ENCODE measurements at regions not wholly inside any gene's neighbourhood (a gene's known extent, or its start where the extent isn't known, plus 50 kb on each side); places are given as distances from the start of the nearest gene placed in this dataset.

DNA sequence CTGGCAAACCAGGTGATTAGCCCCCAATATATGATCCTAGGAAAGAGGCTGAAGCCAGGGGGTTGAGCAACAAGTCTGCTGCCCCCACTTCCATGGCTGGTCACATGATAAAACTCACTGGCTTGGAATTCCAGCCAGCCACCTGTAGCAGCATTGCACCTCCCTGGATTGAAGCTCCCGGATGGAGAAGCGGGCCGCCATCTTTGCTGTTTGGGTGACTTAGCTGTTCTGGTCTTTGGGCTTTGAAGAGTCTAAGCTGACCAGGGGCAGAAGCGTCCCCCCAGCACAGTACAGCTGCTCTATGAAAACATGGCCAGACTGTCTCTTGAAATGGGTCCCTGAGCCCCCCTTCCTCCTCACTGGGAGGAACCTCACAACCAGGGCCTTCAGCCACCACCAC lies 610.2 kb downstream of the ANXA1 start:
- FAIRE-seq (no peak), DNase-seq (no peak)
- Histone ChIP-seq H3K4me3 (ENCODE audit: low read depth in 1 of 3, low read length in 3 of 3) (no peak overlapping the region), H3K36me3 (ENCODE audit: control insufficient read depth in 3 of 3, insufficient read depth in 2 of 3, low read depth in 1 of 3, low read length in 3 of 3) (no peaks in the 10 kb centered on the region), H3K4me1 (ENCODE audit: control insufficient read depth in 3 of 3, insufficient read depth in 2 of 3, low read depth in 1 of 3, low read length in 2 of 3) (no peaks in the 10 kb centered on the region), H3K27me3 (ENCODE audit: control insufficient read depth in 3 of 3, insufficient read depth in 3 of 3, low read length in 3 of 3) (no peaks in the 10 kb centered on the region), H3K27ac (ENCODE audit: low read depth in 1 of 3, low read length in 2 of 3) (no peak overlapping the region), H3K9me3 (ENCODE audit: control insufficient read depth in 2 of 2, insufficient read depth in 1 of 2, low read depth in 1 of 2, low read length in 1 of 2) (no peaks in the 10 kb centered on the region)
- 84 to 95% (median 86%) methylated on average over 4 of the region's 4 CpGs for WGBS, 3 donors

DNA sequence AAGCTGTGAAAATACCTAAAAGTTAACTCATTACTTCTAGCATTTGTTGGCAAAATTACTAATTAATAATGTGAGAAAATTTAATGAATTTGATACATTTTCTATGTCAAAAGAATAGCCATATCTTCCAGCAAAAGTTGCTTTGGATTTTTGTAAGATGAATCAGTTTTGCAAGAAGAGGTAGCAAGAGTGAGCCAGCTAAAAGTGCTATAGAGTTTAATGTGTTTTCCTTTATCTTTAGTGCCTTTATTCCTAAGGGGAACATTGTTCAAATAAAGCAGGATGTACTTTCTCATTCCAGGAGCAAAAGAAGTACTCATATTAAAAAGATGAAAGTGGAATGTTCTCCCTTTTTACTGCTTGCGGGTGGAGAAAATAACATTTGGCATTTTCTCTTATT lies 622.2 kb downstream of the ANXA1 start:
- no peak overlapping the region for H3K27ac ChIP-seq (ENCODE audit: low read depth in 1 of 3, low read length in 2 of 3)
- H3K4me3 ChIP-seq (ENCODE audit: low read depth in 1 of 3, low read length in 3 of 3): no peak overlapping the region
- no peaks in the 10 kb centered on the region for H3K27me3 ChIP-seq (ENCODE audit: control insufficient read depth in 3 of 3, insufficient read depth in 3 of 3, low read length in 3 of 3)
- no peaks in the 10 kb centered on the region for H3K36me3 ChIP-seq (ENCODE audit: control insufficient read depth in 3 of 3, insufficient read depth in 2 of 3, low read depth in 1 of 3, low read length in 3 of 3)
- 30 to 87% (median 84%) methylated on average over 1 of the region's 1 CpG for WGBS, 3 donors
- no peak for FAIRE-seq
- H3K4me1 ChIP-seq (ENCODE audit: control insufficient read depth in 3 of 3, insufficient read depth in 2 of 3, low read depth in 1 of 3, low read length in 2 of 3): no peaks in the 10 kb centered on the region
- no peak for DNase-seq
- H3K9me3 ChIP-seq (ENCODE audit: control insufficient read depth in 2 of 2, insufficient read depth in 1 of 2, low read depth in 1 of 2, low read length in 1 of 2): no peaks in the 10 kb centered on the region

DNA sequence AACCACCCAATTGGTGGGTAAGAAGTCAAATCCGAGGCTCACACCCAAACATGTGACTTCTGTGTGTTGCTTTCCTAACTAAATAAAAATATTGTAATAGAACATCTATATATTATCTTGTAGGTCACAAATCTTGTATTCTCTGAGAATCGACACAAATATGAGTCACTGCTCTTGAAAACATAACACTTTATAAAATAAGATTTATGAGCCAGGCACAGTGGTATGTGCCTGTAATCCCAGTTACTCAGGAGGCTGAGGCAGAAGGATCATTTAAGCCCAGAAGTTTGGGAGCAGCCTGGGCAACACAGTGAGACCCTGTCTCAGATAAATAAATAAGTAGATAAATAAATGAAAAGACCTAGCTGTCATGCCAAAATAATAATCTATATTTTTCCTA lies 624.1 kb downstream of the ANXA1 start:
- H3K36me3 ChIP-seq (ENCODE audit: control insufficient read depth in 3 of 3, insufficient read depth in 2 of 3, low read depth in 1 of 3, low read length in 3 of 3): no peaks in the 10 kb centered on the region
- no peak overlapping the region for H3K27ac ChIP-seq (ENCODE audit: low read depth in 1 of 3, low read length in 2 of 3)
- no peaks in the 10 kb centered on the region for H3K4me1 ChIP-seq (ENCODE audit: control insufficient read depth in 3 of 3, insufficient read depth in 2 of 3, low read depth in 1 of 3, low read length in 2 of 3)
- no peaks in the 10 kb centered on the region for H3K27me3 ChIP-seq (ENCODE audit: control insufficient read depth in 3 of 3, insufficient read depth in 3 of 3, low read length in 3 of 3)
- H3K4me3 ChIP-seq (ENCODE audit: low read depth in 1 of 3, low read length in 3 of 3): no peak overlapping the region
- no peaks in the 10 kb centered on the region for H3K9me3 ChIP-seq (ENCODE audit: control insufficient read depth in 2 of 2, insufficient read depth in 1 of 2, low read depth in 1 of 2, low read length in 1 of 2)
- DNase-seq (no peak), FAIRE-seq (no peak)
- WGBS, 3 donors: 58 to 70% (median 67%) methylated on average over 2 of the region's 2 CpGs

DNA sequence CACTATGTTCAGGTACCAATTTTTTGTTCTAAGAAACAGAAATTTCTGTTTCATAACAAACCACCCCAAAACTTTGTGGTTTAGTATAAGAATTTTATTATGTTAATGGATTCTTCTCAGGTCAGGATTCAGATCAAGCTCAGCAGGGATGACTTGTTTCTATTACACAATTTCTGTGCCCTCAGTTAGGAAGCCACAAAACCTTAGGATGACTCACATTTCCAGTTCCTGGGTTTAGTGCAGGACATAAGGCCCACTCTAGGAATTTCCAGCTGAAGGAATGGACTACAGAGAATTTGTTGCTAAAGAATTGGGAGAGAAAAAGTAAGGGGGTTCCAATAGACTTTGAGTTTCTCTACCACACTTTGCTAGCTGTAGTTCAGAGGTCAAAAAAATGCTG lies 629.3 kb downstream of the ANXA1 start:
- no peak overlapping the region for H3K27ac ChIP-seq (ENCODE audit: low read depth in 1 of 3, low read length in 2 of 3)
- DNase-seq: no peak
- no peaks in the 10 kb centered on the region for H3K36me3 ChIP-seq (ENCODE audit: control insufficient read depth in 3 of 3, insufficient read depth in 2 of 3, low read depth in 1 of 3, low read length in 3 of 3)
- no peak overlapping the region for H3K4me3 ChIP-seq (ENCODE audit: low read depth in 1 of 3, low read length in 3 of 3)
- H3K4me1 ChIP-seq (ENCODE audit: control insufficient read depth in 3 of 3, insufficient read depth in 2 of 3, low read depth in 1 of 3, low read length in 2 of 3): no peaks in the 10 kb centered on the region
- H3K9me3 ChIP-seq (ENCODE audit: control insufficient read depth in 2 of 2, insufficient read depth in 1 of 2, low read depth in 1 of 2, low read length in 1 of 2): no peaks in the 10 kb centered on the region
- no peaks in the 10 kb centered on the region for H3K27me3 ChIP-seq (ENCODE audit: control insufficient read depth in 3 of 3, insufficient read depth in 3 of 3, low read length in 3 of 3)
- FAIRE-seq: no peak

DNA sequence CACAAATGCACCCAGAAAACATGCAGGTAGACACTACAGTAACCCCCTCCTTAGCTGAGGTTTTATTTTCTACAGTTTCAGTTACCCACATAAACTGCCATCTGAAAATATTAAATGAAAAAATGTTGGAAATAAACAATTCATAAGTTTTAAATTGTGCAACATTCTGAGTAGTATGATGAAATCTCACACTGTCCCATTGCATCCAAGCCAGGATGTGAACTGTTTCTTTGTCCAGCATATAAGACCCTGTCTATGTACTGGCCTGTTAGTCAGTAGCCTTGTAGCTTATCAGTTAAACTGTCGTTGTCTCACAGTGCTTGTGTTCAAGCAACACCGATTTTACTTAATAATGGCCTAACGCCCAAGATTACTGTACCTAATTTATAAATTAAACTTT lies 630.5 kb downstream of the ANXA1 start:
- 53 to 60% (median 54%) methylated on average over 3 of the region's 3 CpGs for WGBS, 3 donors
- FAIRE-seq: no peak

DNA sequence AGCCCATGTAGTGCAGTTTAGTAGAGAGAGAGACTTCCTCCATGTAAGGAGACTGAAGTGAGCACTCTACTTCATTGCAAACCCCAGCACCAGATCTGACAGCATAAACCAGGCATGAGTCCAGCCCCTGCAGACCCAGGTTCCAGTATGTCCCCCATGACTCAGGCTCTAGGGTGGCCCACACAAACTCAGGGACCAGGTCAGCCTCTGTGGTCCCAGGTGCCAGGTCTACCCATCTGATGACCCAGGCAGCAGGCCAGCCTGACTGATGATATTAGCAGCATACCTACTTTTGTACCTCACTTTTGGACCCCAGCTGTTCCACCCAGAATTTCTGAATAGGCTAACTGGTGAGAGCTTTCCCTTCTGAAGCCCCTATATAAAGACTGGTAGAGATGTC lies 647.8 kb downstream of the ANXA1 start:
- H3K36me3 ChIP-seq (ENCODE audit: control insufficient read depth in 3 of 3, insufficient read depth in 2 of 3, low read depth in 1 of 3, low read length in 3 of 3): no peaks in the 10 kb centered on the region
- H3K9me3 ChIP-seq (ENCODE audit: control insufficient read depth in 2 of 2, insufficient read depth in 1 of 2, low read depth in 1 of 2, low read length in 1 of 2): no peaks in the 10 kb centered on the region
- DNase-seq (no peak), FAIRE-seq (no peak)
- no peaks in the 10 kb centered on the region for H3K27me3 ChIP-seq (ENCODE audit: control insufficient read depth in 3 of 3, insufficient read depth in 3 of 3, low read length in 3 of 3)
- no peak overlapping the region for H3K27ac ChIP-seq (ENCODE audit: low read depth in 1 of 3, low read length in 2 of 3)
- no peak overlapping the region for H3K4me3 ChIP-seq (ENCODE audit: low read depth in 1 of 3, low read length in 3 of 3)
- no peaks in the 10 kb centered on the region for H3K4me1 ChIP-seq (ENCODE audit: control insufficient read depth in 3 of 3, insufficient read depth in 2 of 3, low read depth in 1 of 3, low read length in 2 of 3)

More for the DNA sequence above, 630.5 kb downstream of the ANXA1 start:
- no peaks in the 10 kb centered on the region for H3K4me1 ChIP-seq (ENCODE audit: control insufficient read depth in 3 of 3, insufficient read depth in 2 of 3, low read depth in 1 of 3, low read length in 2 of 3)
- no peaks in the 10 kb centered on the region for H3K9me3 ChIP-seq (ENCODE audit: control insufficient read depth in 2 of 2, insufficient read depth in 1 of 2, low read depth in 1 of 2, low read length in 1 of 2)
- H3K36me3 ChIP-seq (ENCODE audit: control insufficient read depth in 3 of 3, insufficient read depth in 2 of 3, low read depth in 1 of 3, low read length in 3 of 3): no peaks in the 10 kb centered on the region
- no peak overlapping the region for H3K4me3 ChIP-seq (ENCODE audit: low read depth in 1 of 3, low read length in 3 of 3)
- DNase-seq: no peak
- H3K27me3 ChIP-seq (ENCODE audit: control insufficient read depth in 3 of 3, insufficient read depth in 3 of 3, low read length in 3 of 3): no peaks in the 10 kb centered on the region
- H3K27ac ChIP-seq (ENCODE audit: low read depth in 1 of 3, low read length in 2 of 3): no peak overlapping the region

DNA sequence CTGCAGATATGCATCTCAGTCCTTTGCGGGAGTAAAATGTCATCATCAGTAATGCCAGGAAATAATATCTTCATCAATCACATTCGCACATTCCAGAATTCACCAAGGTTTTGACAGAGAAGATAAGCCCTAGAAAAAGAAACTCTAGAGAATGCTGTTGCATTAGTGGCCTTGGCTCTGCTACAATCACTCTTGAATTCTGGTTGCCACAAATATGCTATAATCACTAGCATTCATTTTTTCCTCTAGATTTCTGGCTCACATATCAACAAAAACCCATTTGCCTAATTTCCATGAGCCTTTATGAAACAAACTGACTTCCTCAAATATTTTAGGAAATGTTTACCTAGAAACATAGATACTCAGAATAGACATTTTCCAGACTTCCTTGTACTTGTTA lies 653.4 kb downstream of the ANXA1 start:
- no peak overlapping the region for H3K4me3 ChIP-seq (ENCODE audit: low read depth in 1 of 3, low read length in 3 of 3)
- no peaks in the 10 kb centered on the region for H3K4me1 ChIP-seq (ENCODE audit: control insufficient read depth in 3 of 3, insufficient read depth in 2 of 3, low read depth in 1 of 3, low read length in 2 of 3)
- no peaks in the 10 kb centered on the region for H3K27me3 ChIP-seq (ENCODE audit: control insufficient read depth in 3 of 3, insufficient read depth in 3 of 3, low read length in 3 of 3)
- no peak for FAIRE-seq
- 62 to 68% (median 65%) methylated on average over 2 of the region's 2 CpGs for WGBS, 3 donors
- no peaks in the 10 kb centered on the region for H3K36me3 ChIP-seq (ENCODE audit: control insufficient read depth in 3 of 3, insufficient read depth in 2 of 3, low read depth in 1 of 3, low read length in 3 of 3)
- no peak overlapping the region for H3K27ac ChIP-seq (ENCODE audit: low read depth in 1 of 3, low read length in 2 of 3)
- DNase-seq: no peak
- H3K9me3 ChIP-seq (ENCODE audit: control insufficient read depth in 2 of 2, insufficient read depth in 1 of 2, low read depth in 1 of 2, low read length in 1 of 2): no peaks in the 10 kb centered on the region

DNA sequence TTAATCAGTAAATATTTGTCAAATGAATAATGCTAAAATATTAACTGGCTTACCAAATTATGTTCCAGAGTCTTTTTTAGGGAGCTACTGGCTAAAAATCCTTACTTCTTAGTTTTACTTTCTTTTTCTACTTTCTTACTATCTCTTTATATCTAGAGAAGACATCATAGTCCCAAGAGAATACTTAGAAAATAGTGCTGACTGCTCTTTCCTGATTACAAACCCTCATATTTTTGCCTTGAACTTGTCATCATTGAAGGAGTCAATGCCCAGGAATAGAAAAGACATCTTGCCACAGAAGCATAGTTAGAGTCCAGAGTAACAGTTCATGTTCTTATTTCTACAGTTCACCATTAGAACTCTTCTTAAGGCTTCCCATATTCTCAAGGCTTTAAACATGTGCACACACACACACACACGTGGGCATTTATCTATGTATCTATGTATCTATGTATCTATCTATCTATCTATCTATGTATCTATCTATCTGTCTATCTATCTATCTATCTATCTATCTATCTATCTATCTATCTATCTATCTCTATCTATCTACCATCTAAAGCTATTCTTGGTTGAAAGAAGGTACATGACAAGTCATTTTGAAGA lies 654.3 kb downstream of the ANXA1 start:
- Histone ChIP-seq H3K4me1 (ENCODE audit: control insufficient read depth in 3 of 3, insufficient read depth in 2 of 3, low read depth in 1 of 3, low read length in 2 of 3) (no peaks in the 10 kb centered on the region), H3K27me3 (ENCODE audit: control insufficient read depth in 3 of 3, insufficient read depth in 3 of 3, low read length in 3 of 3) (no peaks in the 10 kb centered on the region), H3K36me3 (ENCODE audit: control insufficient read depth in 3 of 3, insufficient read depth in 2 of 3, low read depth in 1 of 3, low read length in 3 of 3) (no peaks in the 10 kb centered on the region), H3K9me3 (ENCODE audit: control insufficient read depth in 2 of 2, insufficient read depth in 1 of 2, low read depth in 1 of 2, low read length in 1 of 2) (no peaks in the 10 kb centered on the region), H3K4me3 (ENCODE audit: low read depth in 1 of 3, low read length in 3 of 3) (no peak overlapping the region), H3K27ac (ENCODE audit: low read depth in 1 of 3, low read length in 2 of 3) (no peak overlapping the region)
- WGBS, 3 donors: 44 to 60% (median 47%) methylated on average over 1 of the region's 1 CpG
- DNase-seq (no peak), FAIRE-seq (no peak)

DNA sequence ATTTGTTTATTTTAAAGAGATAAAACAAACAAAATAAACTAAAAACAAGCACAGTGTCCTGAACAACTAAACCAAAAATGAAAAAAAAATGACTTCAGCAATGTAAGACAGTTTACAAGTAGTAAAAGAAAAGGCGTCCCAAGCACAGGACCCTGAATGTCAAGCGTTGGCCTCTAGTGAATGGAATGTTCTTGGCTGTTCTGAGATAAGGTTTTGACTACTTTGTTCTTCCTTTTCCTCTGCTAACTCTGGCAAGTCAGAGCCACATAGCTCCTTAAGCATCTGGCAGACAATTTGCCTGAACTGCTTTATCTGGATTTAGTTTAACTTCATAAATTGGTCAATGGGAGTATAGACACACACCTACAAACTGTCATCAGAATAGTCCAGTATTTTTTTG lies 655.2 kb downstream of the ANXA1 start:
- no peaks in the 10 kb centered on the region for H3K27me3 ChIP-seq (ENCODE audit: control insufficient read depth in 3 of 3, insufficient read depth in 3 of 3, low read length in 3 of 3)
- H3K27ac ChIP-seq (ENCODE audit: low read depth in 1 of 3, low read length in 2 of 3): no peak overlapping the region
- WGBS, 3 donors: 46 to 70% (median 66%) methylated on average over 2 of the region's 2 CpGs
- FAIRE-seq (no peak), DNase-seq (no peak)
- H3K9me3 ChIP-seq (ENCODE audit: control insufficient read depth in 2 of 2, insufficient read depth in 1 of 2, low read depth in 1 of 2, low read length in 1 of 2): no peaks in the 10 kb centered on the region
- no peaks in the 10 kb centered on the region for H3K4me1 ChIP-seq (ENCODE audit: control insufficient read depth in 3 of 3, insufficient read depth in 2 of 3, low read depth in 1 of 3, low read length in 2 of 3)
- H3K4me3 ChIP-seq (ENCODE audit: low read depth in 1 of 3, low read length in 3 of 3): no peak overlapping the region
- no peaks in the 10 kb centered on the region for H3K36me3 ChIP-seq (ENCODE audit: control insufficient read depth in 3 of 3, insufficient read depth in 2 of 3, low read depth in 1 of 3, low read length in 3 of 3)
